Loucy (cell line): ENCODE measurements at regions not wholly inside any gene's neighbourhood (a gene's known extent, or its start where the extent isn't known, plus 50 kb on each side); places are given as distances from the start of the nearest gene placed in this dataset.

Experiments
- H2AFZ ChIP-seq: fragments of 200-600 bp; sonication (generic); 2 replicates; pipeline ENCODE4 v1.6.0; 2016; ENCODE audit warnings: antibody characterized with exemption, mild to moderate bottlenecking, low read length, moderate library complexity
- H3F3A ChIP-seq: fragments of 200-600 bp; 2 replicates; pipeline ENCODE4 v1.6.0; 2016; ENCODE audit warnings: antibody characterized with exemption, low read depth, mild to moderate bottlenecking
- H3K27me3 ChIP-seq: fragments of 200-600 bp; sonication (generic); 2 replicates; pipeline ENCODE4 v1.6.1; 2014; ENCODE audit warnings: low read length, mild to moderate bottlenecking; ENCODE audit not compliant: insufficient read depth, poor library complexity, severe bottlenecking
- H3K36me3 ChIP-seq: fragments of 200-600 bp; sonication (generic); 2 replicates; pipeline ENCODE4 v1.6.1; 2016; ENCODE audit warnings: low read length; ENCODE audit not compliant: insufficient read depth
- H3K4me1 ChIP-seq: fragments of 200-600 bp; sonication (generic); 2 replicates; pipeline ENCODE4 v1.5.1; 2014; ENCODE audit warnings: low read length, mild to moderate bottlenecking; ENCODE audit not compliant: insufficient read depth, poor library complexity, severe bottlenecking
- H3K4me2 ChIP-seq: fragments of 200-600 bp; sonication (generic); 2 replicates; pipeline ENCODE4 v1.6.0; 2014; ENCODE audit warnings: antibody characterized with exemption, low read length, low read depth, mild to moderate bottlenecking; ENCODE audit not compliant: poor library complexity, severe bottlenecking
- H3K4me3 ChIP-seq: fragments of 200-600 bp; sonication (generic); 2 replicates; pipeline ENCODE4 v1.5.1; 2014; ENCODE audit warnings: low read length, mild to moderate bottlenecking, mixed read lengths; ENCODE audit not compliant: poor library complexity, severe bottlenecking
- H3K79me2 ChIP-seq: fragments of 200-600 bp; sonication (generic); 2 replicates; pipeline ENCODE4 v1.6.1; 2014; ENCODE audit warnings: low read length; ENCODE audit not compliant: insufficient read depth
- H3K9ac ChIP-seq: fragments of 200-600 bp; sonication (generic); 2 replicates; pipeline ENCODE4 v1.6.0; 2014; ENCODE audit warnings: mild to moderate bottlenecking, low read depth, low read length, moderate library complexity; ENCODE audit not compliant: poor library complexity, severe bottlenecking
- H3K9me2 ChIP-seq: fragments of 200-600 bp; sonication (generic); replicated peaks from 2 replicates; pipeline ENCODE4 v1.6.1; 2016; ENCODE audit warnings: low read depth, low read length, mixed read lengths
- H3K9me3 ChIP-seq: fragments of 200-600 bp; sonication (generic); 2 replicates; pipeline ENCODE4 v1.6.1; 2014; ENCODE audit warnings: mild to moderate bottlenecking, antibody characterized with exemption, low read length, low read depth; ENCODE audit not compliant: insufficient read depth
- H4K20me1 ChIP-seq: fragments of 200-600 bp; sonication (generic); 2 replicates; pipeline ENCODE4 v1.6.0; 2014; ENCODE audit warnings: antibody characterized with exemption, low read length, mild to moderate bottlenecking; ENCODE audit not compliant: insufficient read depth, poor library complexity, severe bottlenecking
- CTCF ChIP-seq: fragments of 200-600 bp; sonication (generic); conservative IDR thresholded peaks from 2 replicates; pipeline ENCODE4 v1.5.1; 2014; ENCODE audit warnings: mild to moderate bottlenecking, antibody characterized with exemption, low read length
- EZH2phosphoT487 ChIP-seq: fragments of 200-600 bp; IDR thresholded peaks from 2 replicates; pipeline ENCODE4 v1.6.1; 2018; ENCODE audit warnings: antibody characterized with exemption, mild to moderate bottlenecking, moderate library complexity, borderline replicate concordance

GRCh38 chr4:27985522-27985921, 1124.9 kb downstream of the STIM2 start:
- Histone ChIP-seq H3K4me3 (no peak overlapping the region), H3K9ac (no peak overlapping the region), H3K4me2 (no peak overlapping the region), H3K9me3 (no peaks in the 10 kb centered on the region), H4K20me1 (no peaks in the 10 kb centered on the region), H3K36me3 (no peaks in the 10 kb centered on the region), H3K4me1 (no peaks in the 10 kb centered on the region), H2AFZ (no peak overlapping the region), H3K9me2 (0 out of 2 replicates have a peak, but pooled peaks cover 3% of the 10 kb centered on the region), H3K79me2 (no peaks in the 10 kb centered on the region), H3K27me3 (no peaks in the 10 kb centered on the region), H3F3A (no peaks in the 10 kb centered on the region)
- TF ChIP-seq EZH2phosphoT487, result no peak
- no peak for TF ChIP-seq CTCF

- H2AFZ ChIP-seq, result no peak overlapping the region
Observed at GRCh38 chr4:27986476-27986875, 1125.8 kb downstream of the STIM2 start.

GRCh38 chr4:28001698-28002097, 1141.1 kb downstream of the STIM2 start:
- no peaks in the 10 kb centered on the region for H3K36me3 ChIP-seq
- TF ChIP-seq CTCF (0 out of 2 replicates have a peak, but pooled peaks have one; percentile 16), EZH2phosphoT487 (no peak)
- H3K4me3 ChIP-seq, result no peak overlapping the region
- no peaks in the 10 kb centered on the region for H3K79me2 ChIP-seq
- no peaks in the 10 kb centered on the region for H3K4me1 ChIP-seq
- no peaks in the 10 kb centered on the region for H4K20me1 ChIP-seq
- H3K4me2 ChIP-seq, result no peak overlapping the region
- no peak overlapping the region for H2AFZ ChIP-seq
- H3K27me3 ChIP-seq, result no peaks in the 10 kb centered on the region
- no peaks in the 10 kb centered on the region for H3K9me2 ChIP-seq
- H3K9ac ChIP-seq, result no peak overlapping the region
- no peaks in the 10 kb centered on the region for H3K9me3 ChIP-seq
- no peaks in the 10 kb centered on the region for H3F3A ChIP-seq

More at GRCh38 chr4:27986476-27986875, 1125.8 kb downstream of the STIM2 start:
- Histone ChIP-seq H3K9me3 (no peaks in the 10 kb centered on the region), H3K79me2 (no peaks in the 10 kb centered on the region), H3F3A (no peaks in the 10 kb centered on the region), H4K20me1 (no peaks in the 10 kb centered on the region), H3K36me3 (no peaks in the 10 kb centered on the region), H3K4me2 (no peak overlapping the region), H3K9ac (no peak overlapping the region), H3K27me3 (no peaks in the 10 kb centered on the region), H3K9me2 (0 out of 2 replicates have a peak, but pooled peaks cover 3% of the 10 kb centered on the region), H3K4me1 (no peaks in the 10 kb centered on the region), H3K4me3 (no peak overlapping the region)
- no peak for TF ChIP-seq CTCF
- TF ChIP-seq EZH2phosphoT487, result no peak
